Osteoblast (primary cell): ENCODE measurements at regions not wholly inside any gene's neighbourhood (a gene's known extent, or its start where the extent isn't known, plus 50 kb on each side); places are given as distances from the start of the nearest gene placed in this dataset.

ENCODE experiments used
- DNase-seq: peaks from one replicate; pipeline ENCODE4 v3.0.0; 2011; ENCODE audit warnings: low spot score, mixed read lengths; ENCODE audit not compliant: insufficient read length; ENCODE audit errors: missing footprints
- H2AFZ ChIP-seq: 2 replicates; pipeline ENCODE4 v1.6.0; 2011; ENCODE audit warnings: mild to moderate bottlenecking, low read length
- H3K27ac ChIP-seq: 2 replicates; pipeline ENCODE4 v1.5.1; 2011; ENCODE audit warnings: mild to moderate bottlenecking, low read depth, low read length, moderate library complexity
- H3K27me3 ChIP-seq: 2 replicates; pipeline ENCODE4 v1.6.0; 2012; ENCODE audit warnings: mild to moderate bottlenecking, control low read depth, inconsistent platforms, low read length, moderate library complexity; ENCODE audit not compliant: insufficient read depth
- H3K36me3 ChIP-seq: 2 replicates; pipeline ENCODE4 v1.5.1; 2011; ENCODE audit warnings: mild to moderate bottlenecking, low read length, control low read depth, moderate library complexity; ENCODE audit not compliant: insufficient read depth
- H3K4me1 ChIP-seq: 2 replicates; pipeline ENCODE4 v1.5.1; 2011; ENCODE audit warnings: mild to moderate bottlenecking, low read length, control low read depth, moderate library complexity; ENCODE audit not compliant: insufficient read depth
- H3K4me2 ChIP-seq: 2 replicates; pipeline ENCODE4 v1.6.0; 2011; ENCODE audit warnings: mild to moderate bottlenecking, low read length; ENCODE audit not compliant: insufficient read depth
- H3K4me3 ChIP-seq: fragments of 200-600 bp; sonication (generic); 3 replicates; pipeline ENCODE4 v1.5.1; 2012; ENCODE audit warnings: mild to moderate bottlenecking, low read length, inconsistent platforms; ENCODE audit not compliant: insufficient read depth
- H3K79me2 ChIP-seq: 2 replicates; pipeline ENCODE4 v1.6.0; 2012; ENCODE audit warnings: mild to moderate bottlenecking, low read length, control low read depth, inconsistent platforms; ENCODE audit not compliant: insufficient read depth
- H3K9me3 ChIP-seq: 2 replicates; pipeline ENCODE4 v1.5.1; 2011; ENCODE audit warnings: low read depth, low read length, control low read depth
- H4K20me1 ChIP-seq: 2 replicates; pipeline ENCODE4 v1.6.0; 2012; ENCODE audit warnings: mild to moderate bottlenecking, low read length, control low read depth; ENCODE audit not compliant: insufficient read depth
- CTCF ChIP-seq: IDR thresholded peaks from 2 replicates; pipeline ENCODE4 v1.5.1; 2011; ENCODE audit warnings: mild to moderate bottlenecking, low read depth, low read length, moderate library complexity; ENCODE audit errors: extremely low read depth

GRCh38 chr14:84112589-84112988, 1417.4 kb upstream of the FLRT2 start:
- Histone ChIP-seq H3K27ac (no peak overlapping the region), H3K27me3 (no peaks in the 10 kb centered on the region), H2AFZ (no peak overlapping the region), H4K20me1 (no peaks in the 10 kb centered on the region), H3K4me1 (no peaks in the 10 kb centered on the region), H3K79me2 (no peaks in the 10 kb centered on the region), H3K4me3 (no peak overlapping the region), H3K36me3 (no peaks in the 10 kb centered on the region), H3K4me2 (no peak overlapping the region), H3K9me3 (no peaks in the 10 kb centered on the region)
- no peak for TF ChIP-seq CTCF
- DNase-seq: no peak

GRCh38 chr14:84125676-84126075, 1404.3 kb upstream of the FLRT2 start:
- TF ChIP-seq CTCF: no peak

GRCh38 chr14:84127495-84127894, 1402.4 kb upstream of the FLRT2 start:
- no peak overlapping the region for H2AFZ ChIP-seq
- no peaks in the 10 kb centered on the region for H3K4me1 ChIP-seq
- H3K36me3 ChIP-seq: no peaks in the 10 kb centered on the region
- H3K4me2 ChIP-seq: no peak overlapping the region
- H3K79me2 ChIP-seq: no peaks in the 10 kb centered on the region
- no peak overlapping the region for H3K4me3 ChIP-seq
- no peaks in the 10 kb centered on the region for H3K27me3 ChIP-seq
- no peak for DNase-seq
- no peak overlapping the region for H3K27ac ChIP-seq
- H3K9me3 ChIP-seq: no peaks in the 10 kb centered on the region
- TF ChIP-seq CTCF: no peak
- no peaks in the 10 kb centered on the region for H4K20me1 ChIP-seq

More at GRCh38 chr14:84125676-84126075, 1404.3 kb upstream of the FLRT2 start:
- H3K4me2 ChIP-seq: no peak overlapping the region
- no peak for DNase-seq
- no peaks in the 10 kb centered on the region for H3K4me1 ChIP-seq
- H3K27ac ChIP-seq: no peak overlapping the region
- H2AFZ ChIP-seq: no peak overlapping the region
- no peak overlapping the region for H3K4me3 ChIP-seq
- H3K9me3 ChIP-seq: no peaks in the 10 kb centered on the region
- no peaks in the 10 kb centered on the region for H3K27me3 ChIP-seq
- no peaks in the 10 kb centered on the region for H3K79me2 ChIP-seq
- H4K20me1 ChIP-seq: no peaks in the 10 kb centered on the region
- no peaks in the 10 kb centered on the region for H3K36me3 ChIP-seq

GRCh38 chr14:84128050-84128449, 1401.9 kb upstream of the FLRT2 start:
- Histone ChIP-seq H3K27me3 (no peaks in the 10 kb centered on the region), H3K27ac (no peak overlapping the region), H3K79me2 (no peaks in the 10 kb centered on the region), H3K9me3 (no peaks in the 10 kb centered on the region), H2AFZ (no peak overlapping the region), H3K4me3 (no peak overlapping the region), H3K36me3 (no peaks in the 10 kb centered on the region), H3K4me1 (no peaks in the 10 kb centered on the region), H3K4me2 (no peak overlapping the region), H4K20me1 (no peaks in the 10 kb centered on the region)
- no peak for DNase-seq
- no peak for TF ChIP-seq CTCF
